Upper lobe of left lung (tissue), 4 donors: ENCODE measurements at regions not wholly inside any gene's neighbourhood (a gene's known extent, or its start where the extent isn't known, plus 50 kb on each side); places are given as distances from the start of the nearest gene placed in this dataset.

Experiments
- CTCF ChIP-seq, 6 experiments: fragments of 450-650 bp in 4 of 6; fragments of 200-600 bp in 2 of 6; sonication (generic) in 2 of 6; IDR thresholded peaks; one replicate each; pipeline ENCODE4 v1.5.1; 2016 to 2019; ENCODE audit warnings: antibody characterized with exemption in 6 of 6
- EP300 ChIP-seq, 4 donors: sonication (generic); formaldehyde crosslinking; IDR thresholded peaks; one replicate each; pipeline ENCODE4 v1.5.1; 2017; ENCODE audit warnings: antibody characterized with exemption in 4 of 4, control low read depth in 2 of 4
- POLR2A ChIP-seq, 4 donors: fragments of 450-650 bp; IDR thresholded peaks; one replicate each; pipeline ENCODE4 v1.5.1; 2016 to 2017; ENCODE audit warnings: antibody characterized with exemption in 4 of 4, mild to moderate bottlenecking in 2 of 4
- POLR2AphosphoS5 ChIP-seq, 2 donors: sonication (generic); formaldehyde crosslinking; IDR thresholded peaks; one replicate each; pipeline ENCODE4 v1.5.1; 2017; ENCODE audit warnings: antibody characterized with exemption in 2 of 2

GRCh38 chr6:134523903-134524650, 206.2 kb upstream of the SGK1 start:
- TF ChIP-seq POLR2AphosphoS5 (IDR thresholded peaks at IDR 0.05): no peak
- TF ChIP-seq POLR2A (IDR thresholded peaks at IDR 0.05): no peak
- TF ChIP-seq CTCF (IDR thresholded peaks at IDR 0.05): no peak
- TF ChIP-seq EP300 (IDR thresholded peaks at IDR 0.05): peak in 1 of 4 donors; percentile 35
